Small intestine (tissue), 7 donors: ENCODE measurements at regions not wholly inside any gene's neighbourhood (a gene's known extent, or its start where the extent isn't known, plus 50 kb on each side); places are given as distances from the start of the nearest gene placed in this dataset.

ENCODE experiments used
- DNase-seq, 2 donors: peaks; one replicate each; pipeline versions ENCODE4 v3.0.0 to v3.0.0-alpha.2; 2013
- FAIRE-seq: peaks from 2 replicates; lab custom pipeline; 2012; peaks lifted over from hg19 to GRCh38; lab: Jason Lieb, UNC
- H3K27ac ChIP-seq, 3 donors: one replicate each; pipeline ENCODE4 v1.5.1; 2013; ENCODE audit warnings: low read length in 2 of 3, mild to moderate bottlenecking in 2 of 3, control low read depth in 1 of 3, inconsistent platforms in 1 of 3, low read depth in 1 of 3, moderate library complexity in 1 of 3
- H3K27me3 ChIP-seq, 3 donors: one replicate each; pipeline ENCODE4 v1.6.1; 2013; ENCODE audit warnings: low read length in 3 of 3, inconsistent platforms in 1 of 3; ENCODE audit not compliant: control insufficient read depth in 3 of 3, insufficient read depth in 3 of 3
- H3K36me3 ChIP-seq, 3 donors: one replicate each; pipeline ENCODE4 v1.6.1; 2013; ENCODE audit warnings: low read length in 3 of 3, inconsistent platforms in 1 of 3, low read depth in 1 of 3, mild to moderate bottlenecking in 1 of 3, moderate library complexity in 1 of 3; ENCODE audit not compliant: control insufficient read depth in 3 of 3, insufficient read depth in 2 of 3
- H3K4me1 ChIP-seq, 3 donors: one replicate each; pipeline ENCODE4 v1.6.1; 2013; ENCODE audit warnings: low read length in 2 of 3, inconsistent platforms in 1 of 3, low read depth in 1 of 3, mild to moderate bottlenecking in 1 of 3, moderate library complexity in 1 of 3; ENCODE audit not compliant: control insufficient read depth in 3 of 3, insufficient read depth in 2 of 3
- H3K4me3 ChIP-seq, 3 donors: one replicate each; pipeline ENCODE4 v1.5.1; 2013; ENCODE audit warnings: low read length in 3 of 3, control low read depth in 1 of 3, inconsistent platforms in 1 of 3, low read depth in 1 of 3, mild to moderate bottlenecking in 1 of 3, moderate library complexity in 1 of 3
- H3K9me3 ChIP-seq, 2 donors: one replicate each; pipeline ENCODE4 v1.6.1; 2013; ENCODE audit warnings: low read depth in 1 of 2, low read length in 1 of 2; ENCODE audit not compliant: control insufficient read depth in 2 of 2, insufficient read depth in 1 of 2
- WGBS, 3 donors: extraction: QIAGEN DNeasy Blood & Tissue Kit; methylation state at CpG; one replicate each; pipeline ENCODE4 v1.1.7; 2013; 5-methylcytosine and 5-hydroxymethylcytosine counted together
- donor health status: healthy with polysubstance abuse.
- donor health status: control.
- donor health status: control.
- donor health status: Bipolar disorder and iron deficiency.
- donor health status: healthy.

- Histone ChIP-seq H3K4me3 (no peak overlapping the region), H3K36me3 (no peaks in the 10 kb centered on the region), H3K4me1 (no peaks in the 10 kb centered on the region), H3K27me3 (no peaks in the 10 kb centered on the region), H3K27ac (no peak overlapping the region), H3K9me3 (no peaks in the 10 kb centered on the region)
- WGBS, 3 donors = 79 to 86% (median 80%) methylated on average over 11 of the region's 11 CpGs
- DNase-seq (no peak), FAIRE-seq (no peak)
Observed at GRCh38 chr18:46399303-46399702, 257.7 kb downstream of the LOXHD1 start.

DNA sequence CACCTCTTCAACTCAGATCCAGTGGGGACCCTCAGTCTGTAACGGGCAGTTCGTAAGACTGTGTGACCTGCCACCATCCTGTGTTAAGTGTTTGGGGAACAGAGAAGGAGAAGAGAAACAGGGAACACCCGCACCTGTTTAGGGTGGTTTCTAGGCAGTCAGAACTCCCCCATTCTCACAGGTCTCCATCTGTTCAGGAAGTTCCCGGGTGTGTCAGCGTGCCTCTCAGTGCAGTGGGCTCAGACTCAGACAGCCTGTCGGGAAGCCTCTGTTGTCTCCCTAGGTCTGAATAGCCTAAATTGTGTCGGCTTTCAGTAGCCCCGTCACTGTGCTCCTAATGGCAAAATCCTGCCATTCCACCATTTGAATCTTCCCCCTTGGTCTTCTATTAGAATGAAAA, 256.6 kb downstream of the LOXHD1 start:
- H3K36me3 ChIP-seq = no peaks in the 10 kb centered on the region
- no peak for FAIRE-seq
- no peak for DNase-seq
- no peaks in the 10 kb centered on the region for H3K9me3 ChIP-seq
- no peak overlapping the region for H3K4me3 ChIP-seq
- H3K27ac ChIP-seq = no peak overlapping the region
- 76 to 84% (median 78%) methylated on average over 8 of the region's 8 CpGs for WGBS, 3 donors
- H3K27me3 ChIP-seq = no peaks in the 10 kb centered on the region
- no peaks in the 10 kb centered on the region for H3K4me1 ChIP-seq

- H3K4me3 ChIP-seq = no peak overlapping the region
- H3K36me3 ChIP-seq = no peaks in the 10 kb centered on the region
- FAIRE-seq (no peak), DNase-seq (no peak)
- no peaks in the 10 kb centered on the region for H3K27me3 ChIP-seq
- 67 to 70% (median 67%) methylated on average over 7 of the region's 7 CpGs for WGBS, 3 donors
- H3K4me1 ChIP-seq = no peaks in the 10 kb centered on the region
- H3K27ac ChIP-seq = no peak overlapping the region
- H3K9me3 ChIP-seq = no peaks in the 10 kb centered on the region
Observed at GRCh38 chr18:46401486-46402070, 255.4 kb downstream of the LOXHD1 start.

GRCh38 chr18:46402396-46402795, 254.6 kb downstream of the LOXHD1 start:
- Histone ChIP-seq H3K4me3 (no peak overlapping the region), H3K27ac (no peak overlapping the region), H3K27me3 (no peaks in the 10 kb centered on the region), H3K9me3 (no peaks in the 10 kb centered on the region), H3K4me1 (no peaks in the 10 kb centered on the region), H3K36me3 (no peaks in the 10 kb centered on the region)
- 73 to 79% (median 78%) methylated on average over 4 of the region's 4 CpGs for WGBS, 3 donors
- no peak for DNase-seq
- no peak for FAIRE-seq

GRCh38 chr18:46402945-46403344, 254.1 kb downstream of the LOXHD1 start:
- FAIRE-seq = no peak
- no peaks in the 10 kb centered on the region for H3K9me3 ChIP-seq
- H3K27ac ChIP-seq = no peak overlapping the region
- no peaks in the 10 kb centered on the region for H3K36me3 ChIP-seq
- no peak for DNase-seq
- H3K4me1 ChIP-seq = no peaks in the 10 kb centered on the region
- H3K27me3 ChIP-seq = no peaks in the 10 kb centered on the region
- whole genome bisulfite sequencing, 3 donors = 37 to 64% (median 43%) methylated on average over 4 of the region's 4 CpGs
- no peak overlapping the region for H3K4me3 ChIP-seq

DNA sequence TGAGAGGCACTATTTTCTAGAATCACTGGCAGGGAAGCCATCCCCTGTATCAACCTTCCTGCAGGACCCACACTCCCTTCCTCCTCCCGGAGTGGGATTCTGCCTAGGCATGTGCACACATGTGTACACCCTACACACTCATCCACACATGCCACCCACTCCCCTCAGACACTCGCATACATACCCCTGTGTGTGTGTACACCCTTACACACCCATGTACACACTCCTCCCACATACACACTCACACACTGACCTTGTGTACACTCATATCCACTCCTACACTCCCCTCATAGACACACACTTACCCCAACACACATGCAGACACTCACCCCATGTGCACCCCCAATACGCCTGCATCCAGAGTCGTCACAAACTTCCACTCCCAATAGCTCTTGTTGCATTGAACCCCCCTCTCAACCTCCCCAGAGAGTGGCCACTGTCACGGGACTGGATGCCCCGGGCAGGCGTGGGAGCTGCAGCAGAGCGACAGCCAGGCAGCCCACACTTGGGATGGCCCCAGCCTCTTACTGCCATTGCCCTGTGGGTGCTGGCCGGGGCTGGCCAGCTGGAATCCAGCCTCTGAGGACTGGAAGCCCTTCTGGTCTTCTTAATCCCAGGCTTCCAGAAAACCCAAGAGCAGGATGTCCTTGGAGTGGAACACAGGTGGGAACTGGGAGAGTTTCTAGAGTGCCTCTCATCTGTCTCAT, 251.0 kb downstream of the LOXHD1 start:
- no peaks in the 10 kb centered on the region for H3K36me3 ChIP-seq
- H3K4me3 ChIP-seq = no peak overlapping the region
- no peaks in the 10 kb centered on the region for H3K4me1 ChIP-seq
- H3K9me3 ChIP-seq = no peaks in the 10 kb centered on the region
- 84 to 89% (median 85%) methylated on average over 9 of the region's 9 CpGs for WGBS, 3 donors
- no peak overlapping the region for H3K27ac ChIP-seq
- no peaks in the 10 kb centered on the region for H3K27me3 ChIP-seq
- FAIRE-seq (no peak), DNase-seq (no peak)

DNA sequence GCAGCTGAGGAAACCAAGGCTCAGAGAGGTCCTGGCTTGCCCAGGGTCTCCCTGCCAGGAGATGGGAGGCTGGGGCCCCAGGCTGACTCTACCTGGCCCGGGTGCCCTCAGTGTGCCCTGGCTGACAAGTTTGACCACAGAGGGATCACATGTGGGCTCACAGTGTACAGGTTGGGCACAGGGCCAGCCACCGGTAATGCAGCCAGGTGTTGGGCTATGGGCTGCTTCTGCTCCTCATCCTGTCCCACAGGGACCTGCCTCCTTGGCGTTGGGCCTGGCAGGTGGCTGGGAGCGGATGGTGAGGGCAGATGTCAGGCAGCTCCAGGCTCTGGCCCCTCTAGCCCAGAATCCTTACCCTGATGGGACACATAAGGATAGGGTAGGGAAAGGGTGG, 250.5 kb downstream of the LOXHD1 start:
- Histone ChIP-seq H3K4me3 (no peak overlapping the region), H3K9me3 (no peaks in the 10 kb centered on the region), H3K27ac (no peak overlapping the region), H3K4me1 (peaks cover 0 to 2% (median 0%) of the 10 kb centered on the region in 3 donors), H3K27me3 (no peaks in the 10 kb centered on the region), H3K36me3 (no peaks in the 10 kb centered on the region)
- DNase-seq = no peak
- FAIRE-seq = no peak
- 26 to 68% (median 26%) methylated on average over 4 of the region's 4 CpGs for WGBS, 3 donors

DNA sequence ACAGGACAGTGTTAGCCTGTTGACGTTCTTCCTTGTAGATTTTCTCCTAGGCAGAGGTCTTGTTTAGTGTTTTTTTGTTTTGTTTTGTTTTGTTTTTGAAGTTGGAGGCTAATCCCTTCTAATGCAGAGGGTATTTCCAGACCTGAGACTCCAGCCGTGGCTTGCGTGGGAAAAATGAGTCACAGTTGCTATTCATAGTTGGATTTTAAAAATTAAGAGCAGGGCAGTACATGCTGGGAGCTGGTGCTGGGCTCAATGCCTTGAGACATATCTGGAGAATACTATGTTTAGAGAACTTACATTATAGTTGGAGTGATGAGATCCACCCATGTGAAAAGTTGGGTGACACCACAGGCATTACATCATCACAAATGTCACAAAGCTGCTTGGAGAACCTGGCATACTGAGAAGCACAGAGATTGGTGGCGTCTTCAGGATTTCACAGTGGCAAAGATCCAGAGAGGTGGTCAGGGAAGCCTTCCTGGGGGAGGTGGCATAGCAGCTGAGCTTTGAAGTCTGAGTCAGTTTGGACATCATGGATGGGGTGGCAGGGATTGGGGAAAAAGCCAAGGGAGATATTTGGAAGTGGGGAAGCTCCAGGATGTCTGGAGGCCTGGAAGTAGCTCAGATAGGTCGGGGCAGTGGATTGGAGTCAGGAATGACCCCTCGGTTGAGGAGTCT, 249.4 kb downstream of the LOXHD1 start:
- Histone ChIP-seq H3K4me1 (peaks cover 0 to 9% (median 0%) of the 10 kb centered on the region in 3 donors), H3K4me3 (no peak overlapping the region), H3K27me3 (no peaks in the 10 kb centered on the region), H3K27ac (no peak overlapping the region), H3K9me3 (no peaks in the 10 kb centered on the region), H3K36me3 (no peaks in the 10 kb centered on the region)
- FAIRE-seq (no peak), DNase-seq (no peak)
- 65 to 71% (median 67%) methylated on average over 6 of the region's 6 CpGs for WGBS, 3 donors
